Subcutaneous abdominal adipose tissue (tissue), 5 donors: ENCODE measurements at regions not wholly inside any gene's neighbourhood (a gene's known extent, or its start where the extent isn't known, plus 50 kb on each side); places are given as distances from the start of the nearest gene placed in this dataset.

ENCODE experiments used
- H3K27ac ChIP-seq: one replicate; pipeline ENCODE4 v1.7.0; 2013; ENCODE audit warnings: low read depth, mild to moderate bottlenecking, inconsistent platforms, low read length, moderate library complexity
- H3K27me3 ChIP-seq, 5 donors: one replicate each; pipeline ENCODE4 v1.7.0; 2013; ENCODE audit warnings: low read length in 5 of 5, inconsistent platforms in 1 of 5; ENCODE audit not compliant: control insufficient read depth in 5 of 5, insufficient read depth in 4 of 5
- H3K36me3 ChIP-seq, 5 donors: one replicate each; pipeline ENCODE4 v1.7.0; 2013; ENCODE audit warnings: low read length in 5 of 5; ENCODE audit not compliant: control insufficient read depth in 5 of 5, insufficient read depth in 5 of 5
- H3K4me1 ChIP-seq, 5 donors: one replicate each; pipeline ENCODE4 v1.7.0; 2013; ENCODE audit warnings: low read length in 5 of 5, mild to moderate bottlenecking in 3 of 5, moderate library complexity in 1 of 5; ENCODE audit not compliant: control insufficient read depth in 5 of 5, insufficient read depth in 5 of 5
- H3K4me3 ChIP-seq, 5 donors: one replicate each; pipeline ENCODE4 v1.7.0; 2013; ENCODE audit warnings: low read length in 5 of 5, low read depth in 1 of 5
- H3K9ac ChIP-seq, 5 donors: one replicate each; pipeline ENCODE4 v1.7.0; 2013; ENCODE audit warnings: low read length in 5 of 5, mild to moderate bottlenecking in 4 of 5, moderate library complexity in 3 of 5
- H3K9me3 ChIP-seq, 5 donors: one replicate each; pipeline ENCODE4 v1.7.0; 2013; ENCODE audit warnings: low read length in 5 of 5; ENCODE audit not compliant: control insufficient read depth in 5 of 5
- donor health status: healthy.
- donor health status: healthy.
- donor health status: healthy.
- donor health status: healthy.
- donor health status: healthy.

DNA sequence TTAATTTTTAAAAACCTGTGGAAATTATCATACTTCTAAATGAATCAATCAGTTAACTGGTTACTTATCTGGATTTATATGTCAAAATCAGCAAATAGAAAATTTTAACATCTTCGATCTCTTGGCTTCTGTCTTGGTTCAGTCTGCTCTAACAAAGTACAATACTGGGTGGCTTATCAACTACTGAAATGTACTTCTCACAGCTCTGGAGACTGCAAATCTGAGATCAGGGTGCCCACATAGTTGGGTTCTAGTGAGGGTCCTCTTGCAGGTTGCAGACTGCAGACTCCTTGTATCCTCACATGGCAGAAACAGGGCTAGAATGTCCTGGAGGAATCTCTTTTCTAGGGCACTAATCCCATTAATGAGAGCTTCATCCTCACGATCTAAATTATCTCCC is 1851.6 kb upstream of the TENM3 start:
- no peaks in the 10 kb centered on the region for H3K9me3 ChIP-seq
- no peak overlapping the region for H3K4me3 ChIP-seq
- no peak overlapping the region for H3K27ac ChIP-seq
- H3K36me3 ChIP-seq: no peaks in the 10 kb centered on the region
- H3K27me3 ChIP-seq: no peaks in the 10 kb centered on the region
- no peaks in the 10 kb centered on the region for H3K4me1 ChIP-seq
- no peak overlapping the region for H3K9ac ChIP-seq

DNA sequence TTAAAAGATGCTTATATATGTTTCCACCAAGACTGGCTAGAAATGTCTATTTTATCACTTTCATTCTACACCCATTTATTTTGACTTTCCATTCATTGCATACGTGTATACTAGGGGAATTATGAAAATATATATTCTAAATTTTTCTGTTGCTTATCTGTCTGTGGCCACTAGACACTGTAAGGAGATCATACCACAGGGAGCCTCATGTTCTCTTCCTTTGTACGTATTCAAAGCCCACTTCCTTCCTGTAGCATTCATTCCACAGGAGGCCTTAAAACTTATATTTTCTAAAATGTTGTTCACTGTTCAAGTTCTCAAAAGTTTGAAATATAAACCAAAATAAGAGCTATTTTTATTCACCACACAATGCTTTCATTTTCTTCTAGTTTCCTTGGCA is 1848.9 kb upstream of the TENM3 start:
- Histone ChIP-seq H3K9me3 (no peaks in the 10 kb centered on the region), H3K4me1 (no peaks in the 10 kb centered on the region), H3K27ac (no peak overlapping the region), H3K9ac (no peak overlapping the region), H3K36me3 (no peaks in the 10 kb centered on the region), H3K27me3 (no peaks in the 10 kb centered on the region), H3K4me3 (no peak overlapping the region)

DNA sequence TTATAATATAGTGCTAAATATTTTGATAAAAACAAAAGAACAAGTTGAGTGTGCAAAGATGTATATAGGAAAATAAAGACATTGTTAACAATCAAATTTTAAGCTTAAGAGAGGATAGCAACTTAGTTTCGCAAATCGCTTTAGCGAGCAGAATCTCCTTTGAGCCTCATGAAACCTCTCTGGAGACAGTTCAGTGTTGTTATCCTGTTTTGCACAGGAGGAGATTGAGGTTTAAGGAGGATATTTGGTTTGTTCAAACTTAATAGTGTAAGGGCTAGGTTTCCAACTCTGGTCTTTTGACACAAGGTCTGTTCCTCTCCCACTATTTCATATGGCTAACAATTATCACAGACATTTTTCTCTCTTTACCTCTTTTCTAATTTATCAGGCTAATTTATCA is 1848.5 kb upstream of the TENM3 start:
- no peak overlapping the region for H3K27ac ChIP-seq
- H3K36me3 ChIP-seq: no peaks in the 10 kb centered on the region
- no peaks in the 10 kb centered on the region for H3K9me3 ChIP-seq
- no peak overlapping the region for H3K4me3 ChIP-seq
- H3K9ac ChIP-seq: no peak overlapping the region
- no peaks in the 10 kb centered on the region for H3K27me3 ChIP-seq
- H3K4me1 ChIP-seq: no peaks in the 10 kb centered on the region

DNA sequence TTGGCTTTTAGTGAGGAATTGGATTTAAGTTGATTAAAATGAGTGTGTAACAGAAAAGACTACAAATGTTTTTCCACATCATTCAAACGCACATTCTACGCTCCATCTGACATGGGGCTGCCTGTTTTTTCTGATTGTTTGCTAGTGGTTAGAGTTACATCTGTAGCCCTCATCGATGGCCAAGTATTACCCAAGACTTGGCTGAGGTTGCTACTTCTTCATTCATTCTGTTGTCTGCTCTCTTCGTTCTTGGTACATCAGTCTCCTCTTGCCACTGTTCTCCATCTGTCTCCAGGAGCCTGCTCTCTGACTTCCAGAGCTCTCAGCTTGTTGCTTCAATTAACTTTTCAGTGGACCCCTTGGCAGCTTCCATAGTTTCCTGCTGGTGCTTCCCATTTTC is 1844.6 kb upstream of the TENM3 start:
- Histone ChIP-seq H3K27ac (no peak overlapping the region), H3K9ac (no peak overlapping the region), H3K9me3 (peaks cover 0 to 3% (median 0%) of the 10 kb centered on the region in 5 donors), H3K27me3 (no peaks in the 10 kb centered on the region), H3K36me3 (no peaks in the 10 kb centered on the region), H3K4me3 (no peak overlapping the region), H3K4me1 (no peaks in the 10 kb centered on the region)

DNA sequence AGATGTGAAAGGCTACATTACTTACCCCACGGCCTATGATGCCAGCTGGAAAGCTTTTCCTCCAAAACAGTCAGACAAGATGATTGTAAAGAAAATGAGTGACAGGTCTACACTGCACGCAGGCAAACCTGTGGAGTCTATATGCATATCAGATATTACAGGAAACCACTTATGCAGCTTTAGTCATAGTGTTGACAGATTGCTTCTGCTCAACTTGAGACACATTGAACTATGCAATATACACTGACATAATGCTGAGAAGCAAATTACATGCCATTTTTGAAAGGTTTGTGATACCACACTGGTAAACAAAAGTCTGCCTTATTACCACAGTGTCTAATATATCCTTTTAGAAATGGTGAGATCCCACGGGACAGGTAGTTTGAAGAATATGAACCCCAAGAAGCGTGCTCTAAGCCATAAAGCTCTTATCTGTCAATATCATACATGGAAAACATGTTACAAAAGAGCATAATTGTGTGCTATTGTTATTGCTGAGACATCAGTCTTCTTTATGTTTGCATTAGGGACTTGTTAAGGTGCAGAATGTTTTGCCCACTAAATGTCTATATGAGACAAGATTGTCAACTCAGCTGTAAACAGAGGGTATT is 1835.8 kb upstream of the TENM3 start:
- no peak overlapping the region for H3K4me3 ChIP-seq
- no peaks in the 10 kb centered on the region for H3K4me1 ChIP-seq
- H3K27me3 ChIP-seq: no peaks in the 10 kb centered on the region
- no peak overlapping the region for H3K27ac ChIP-seq
- no peaks in the 10 kb centered on the region for H3K9me3 ChIP-seq
- H3K9ac ChIP-seq: no peak overlapping the region
- H3K36me3 ChIP-seq: no peaks in the 10 kb centered on the region

DNA sequence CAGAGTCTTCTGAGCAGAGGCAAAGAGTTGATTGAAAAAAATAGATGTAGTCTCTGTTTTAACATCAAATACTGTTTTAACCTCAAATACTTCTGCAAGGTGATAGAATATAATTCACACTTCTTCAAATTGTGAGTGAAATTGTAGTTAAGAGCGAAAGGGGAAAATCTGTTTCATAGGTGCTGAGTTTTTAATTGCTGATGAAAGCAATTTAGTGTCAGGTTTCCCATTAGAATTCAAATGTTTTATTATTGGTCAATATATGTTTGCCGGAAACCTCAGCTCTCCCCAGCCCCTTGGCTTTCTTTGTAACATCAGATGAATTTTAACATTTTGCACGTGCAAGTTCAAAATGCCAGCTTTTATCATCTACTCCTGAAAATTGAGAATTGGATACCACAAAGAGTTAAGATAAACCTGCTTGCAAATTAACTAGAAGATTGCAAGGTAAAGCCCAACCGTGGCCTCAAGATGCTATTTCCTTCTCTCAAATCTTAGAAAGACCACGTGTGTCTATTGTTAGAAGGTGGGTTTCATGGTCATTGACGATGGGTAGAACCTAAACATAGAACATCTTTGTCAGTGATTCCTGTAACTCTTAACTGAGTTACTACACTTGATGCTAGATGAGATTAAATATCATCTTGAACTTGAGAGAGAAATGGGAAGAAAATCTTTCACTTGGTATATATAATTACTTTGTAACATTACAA is 1824.2 kb upstream of the TENM3 start:
- no peaks in the 10 kb centered on the region for H3K9me3 ChIP-seq
- H3K4me1 ChIP-seq: no peaks in the 10 kb centered on the region
- no peak overlapping the region for H3K9ac ChIP-seq
- no peaks in the 10 kb centered on the region for H3K36me3 ChIP-seq
- H3K27me3 ChIP-seq: no peaks in the 10 kb centered on the region
- no peak overlapping the region for H3K27ac ChIP-seq
- no peak overlapping the region for H3K4me3 ChIP-seq

DNA sequence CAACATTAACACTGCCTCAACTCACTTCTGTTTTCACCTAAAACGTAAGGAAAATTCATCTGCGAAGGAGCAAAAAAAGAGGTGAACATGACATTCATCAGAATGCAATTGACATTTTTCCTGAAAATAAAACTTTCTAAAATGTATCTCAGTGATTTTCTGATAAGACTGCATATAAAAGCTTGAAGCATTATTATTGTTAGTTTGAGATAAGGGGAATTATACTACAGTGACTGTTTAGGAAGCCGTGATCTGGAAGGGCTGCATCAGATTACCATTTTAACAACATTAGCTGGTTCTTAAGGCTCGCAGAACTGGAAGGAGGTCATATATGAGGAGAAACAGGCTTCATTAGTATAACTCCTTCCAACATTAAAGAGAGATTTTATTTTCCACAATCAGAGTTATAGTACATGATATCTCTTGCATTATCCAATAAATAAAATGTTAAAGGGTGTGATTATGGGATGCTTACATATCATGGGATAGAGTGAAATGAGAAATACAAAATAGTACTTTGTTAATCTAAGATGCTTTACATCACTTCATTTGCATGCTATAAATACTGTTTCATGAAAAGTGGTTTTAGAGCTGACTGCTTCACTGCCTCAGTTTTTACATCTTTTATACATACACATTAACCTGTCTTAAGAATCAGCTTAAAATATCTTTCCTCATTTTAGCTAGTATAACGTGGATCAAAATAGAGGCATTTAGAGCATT is 1820.1 kb upstream of the TENM3 start:
- H3K36me3 ChIP-seq: no peaks in the 10 kb centered on the region
- H3K4me3 ChIP-seq: no peak overlapping the region
- H3K9ac ChIP-seq: no peak overlapping the region
- H3K9me3 ChIP-seq: no peaks in the 10 kb centered on the region
- no peaks in the 10 kb centered on the region for H3K4me1 ChIP-seq
- no peaks in the 10 kb centered on the region for H3K27me3 ChIP-seq
- H3K27ac ChIP-seq: no peak overlapping the region

DNA sequence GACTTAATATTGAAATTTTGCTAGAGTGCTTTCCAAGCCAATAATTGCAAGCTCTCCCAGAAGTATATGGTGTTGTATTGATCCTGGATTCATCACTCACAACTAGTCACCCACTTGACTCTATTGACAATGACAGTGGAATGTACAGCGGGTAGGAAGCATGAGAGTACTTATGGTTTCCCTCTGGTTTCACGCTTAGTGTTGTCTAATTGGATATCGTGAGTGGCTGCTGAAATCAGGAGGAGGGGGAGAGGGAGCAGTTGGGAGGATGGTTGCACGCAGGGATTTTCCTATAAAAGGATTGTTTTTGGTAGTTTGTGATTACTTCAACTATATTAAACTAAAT is 1819.5 kb upstream of the TENM3 start:
- no peaks in the 10 kb centered on the region for H3K4me1 ChIP-seq
- no peaks in the 10 kb centered on the region for H3K27me3 ChIP-seq
- no peak overlapping the region for H3K9ac ChIP-seq
- no peak overlapping the region for H3K4me3 ChIP-seq
- no peaks in the 10 kb centered on the region for H3K36me3 ChIP-seq
- H3K9me3 ChIP-seq: no peaks in the 10 kb centered on the region
- H3K27ac ChIP-seq: no peak overlapping the region

DNA sequence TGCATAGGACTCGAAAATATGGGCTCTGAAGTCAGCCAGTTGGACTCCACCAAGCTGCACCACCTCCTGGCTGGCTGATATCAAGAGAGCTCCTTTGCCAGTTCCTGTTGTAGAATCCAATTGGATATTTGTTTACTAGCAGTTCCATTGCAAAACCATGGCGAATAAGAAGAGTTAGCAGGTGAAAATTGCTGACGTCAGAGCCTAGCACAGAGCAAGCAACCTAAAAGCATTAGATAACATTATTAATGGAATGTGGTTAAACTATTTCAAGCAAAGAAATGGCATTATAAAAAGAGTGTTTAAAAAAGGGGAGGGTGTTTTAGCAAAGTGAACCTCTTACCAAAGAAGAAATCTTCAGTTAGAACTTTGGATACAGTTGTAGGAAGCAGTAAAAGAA is 1816.3 kb upstream of the TENM3 start:
- Histone ChIP-seq H3K4me3 (no peak overlapping the region), H3K27me3 (no peaks in the 10 kb centered on the region), H3K27ac (no peak overlapping the region), H3K9ac (no peak overlapping the region), H3K4me1 (no peaks in the 10 kb centered on the region), H3K36me3 (no peaks in the 10 kb centered on the region), H3K9me3 (no peaks in the 10 kb centered on the region)

DNA sequence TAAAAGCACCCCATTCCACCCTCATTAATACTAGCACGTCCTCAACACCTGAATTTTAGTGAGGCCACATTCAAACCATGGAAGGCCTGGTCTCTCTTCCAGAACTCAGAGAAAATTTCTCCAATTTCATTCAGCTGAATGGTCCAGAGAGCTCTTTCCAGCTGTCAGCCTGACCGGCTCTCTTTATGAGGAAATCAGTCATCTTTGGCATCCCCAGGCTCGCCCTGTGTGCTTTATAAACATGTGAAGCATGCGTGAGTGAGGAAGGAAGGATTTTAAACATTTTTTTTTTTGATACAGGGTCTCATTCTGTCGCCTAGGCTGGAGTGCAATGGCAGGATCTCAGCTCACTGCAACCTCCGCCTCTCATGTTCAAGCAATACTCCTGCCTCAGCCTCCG is 1812.9 kb upstream of the TENM3 start:
- Histone ChIP-seq H3K4me1 (no peaks in the 10 kb centered on the region), H3K4me3 (no peak overlapping the region), H3K9ac (no peak overlapping the region), H3K9me3 (no peaks in the 10 kb centered on the region), H3K27ac (no peak overlapping the region), H3K27me3 (no peaks in the 10 kb centered on the region), H3K36me3 (no peaks in the 10 kb centered on the region)
